Spinal cord (tissue), 9 donors: ENCODE measurements at regions not wholly inside any gene's neighbourhood (a gene's known extent, or its start where the extent isn't known, plus 50 kb on each side); places are given as distances from the start of the nearest gene placed in this dataset.

Experiments
- DNase-seq, 6 donors: peaks; one replicate each; pipeline versions ENCODE4 v3.0.0 to v3.0.0-alpha.2; 2013 to 2015; ENCODE audit warnings: low spot score in 6 of 6, low read depth in 4 of 6
- H3K27ac ChIP-seq: one replicate; pipeline ENCODE4 v1.5.1; 2013; ENCODE audit warnings: low read depth, low read length, control low read depth
- H3K27me3 ChIP-seq: one replicate; pipeline ENCODE4 v1.6.1; 2013; ENCODE audit warnings: low read length; ENCODE audit not compliant: control insufficient read depth, insufficient read depth
- H3K36me3 ChIP-seq: one replicate; pipeline ENCODE4 v1.6.1; 2013; ENCODE audit warnings: low read length; ENCODE audit not compliant: control insufficient read depth, insufficient read depth
- H3K4me1 ChIP-seq: one replicate; pipeline ENCODE4 v1.6.1; 2013; ENCODE audit warnings: low read length; ENCODE audit not compliant: control insufficient read depth, insufficient read depth
- H3K4me3 ChIP-seq: one replicate; pipeline ENCODE4 v1.5.1; 2013; ENCODE audit warnings: low read depth, low read length, control low read depth
- H3K9me3 ChIP-seq: one replicate; pipeline ENCODE4 v1.6.1; 2013; ENCODE audit warnings: low read length; ENCODE audit not compliant: control insufficient read depth, insufficient read depth
- WGBS: methylation state at CpG from one replicate; pipeline ENCODE4 v1.1.5; 2013; ENCODE audit warnings: missing lambda C conversion rate; ENCODE audit not compliant: insufficient coverage; 5-methylcytosine and 5-hydroxymethylcytosine counted together
- donor health status: healthy.

DNA sequence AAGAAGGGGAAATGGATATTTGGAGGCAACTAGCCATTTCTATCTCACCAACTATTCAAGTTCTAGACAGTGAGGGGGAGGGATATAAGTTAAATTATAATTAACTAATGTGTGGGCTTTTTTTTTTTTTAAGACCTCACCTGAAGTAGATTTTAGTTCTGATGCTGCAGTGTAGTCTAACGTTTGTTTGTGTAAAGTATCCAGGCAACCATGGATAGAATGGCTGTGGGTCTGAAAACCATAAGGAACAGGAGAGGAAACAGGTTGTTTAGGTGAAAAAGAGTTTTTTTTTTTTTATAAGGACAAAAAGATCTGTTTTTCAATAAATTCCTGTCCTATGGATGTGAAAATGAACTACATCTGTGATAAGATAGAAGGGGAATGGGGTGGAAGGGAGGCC, 262.4 kb upstream of the PLET1 start:
- H3K27ac ChIP-seq, result no peak overlapping the region
- H3K4me1 ChIP-seq, result peaks cover 19% of the 10 kb centered on the region

DNA sequence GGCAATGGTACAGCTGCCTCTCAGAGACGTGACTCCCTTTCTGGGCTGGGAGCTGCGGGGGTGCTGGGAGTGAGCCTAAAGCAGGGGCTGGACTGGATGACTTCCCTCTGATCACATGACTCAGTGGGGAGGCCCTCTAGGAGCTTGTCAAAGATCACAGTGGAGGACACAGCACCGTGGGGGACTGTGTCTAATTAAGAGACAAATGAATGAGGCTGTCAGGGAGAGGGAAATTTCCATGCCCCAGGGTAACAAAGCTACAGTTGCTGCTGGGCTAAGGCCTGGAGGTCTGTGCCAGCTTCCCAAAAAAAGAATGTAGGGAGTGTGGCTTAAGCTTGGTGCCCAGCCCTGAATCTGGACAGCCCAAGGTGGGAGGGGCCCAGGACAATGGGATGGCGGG, 262.8 kb upstream of the PLET1 start:
- Histone ChIP-seq H3K27me3 (no peaks in the 10 kb centered on the region), H3K27ac (peak overlapping the region; percentile 41), H3K9me3 (no peaks in the 10 kb centered on the region), H3K4me1 (peaks cover 19% of the 10 kb centered on the region), H3K4me3 (no peak overlapping the region), H3K36me3 (no peaks in the 10 kb centered on the region)
- DNase-seq, result peak; percentile 56 to 92 (median 75)
- 22% methylated on average over 4 of the region's 4 CpGs for whole genome bisulfite sequencing

More for the DNA sequence above, 262.4 kb upstream of the PLET1 start:
- no peak overlapping the region for H3K4me3 ChIP-seq
- H3K36me3 ChIP-seq, result no peaks in the 10 kb centered on the region
- no peaks in the 10 kb centered on the region for H3K27me3 ChIP-seq
- no peaks in the 10 kb centered on the region for H3K9me3 ChIP-seq
- no CpG with 5 or more reads among the region's 1 CpG for WGBS
- no peak for DNase-seq

DNA sequence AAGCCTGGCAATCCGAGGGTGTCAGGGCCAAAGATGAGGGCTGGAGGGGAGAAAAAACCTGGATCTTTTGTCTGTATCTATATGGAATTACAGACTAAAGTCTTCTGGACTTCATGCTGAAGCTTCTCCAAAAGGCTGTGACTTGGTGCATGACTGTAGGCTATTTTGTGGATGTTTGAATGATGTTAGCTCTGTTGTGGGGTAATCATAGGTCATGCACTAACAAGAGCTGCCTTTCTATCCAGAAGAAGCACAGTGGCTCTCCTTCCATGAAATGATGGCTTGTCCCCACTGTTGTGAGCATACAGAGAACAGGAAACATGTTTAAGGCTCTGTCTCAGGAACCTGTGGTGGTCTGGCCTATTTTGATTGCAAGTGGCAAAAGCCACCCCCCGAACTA, 263.3 kb upstream of the PLET1 start:
- Histone ChIP-seq H3K4me3 (no peak overlapping the region), H3K36me3 (no peaks in the 10 kb centered on the region), H3K27me3 (no peaks in the 10 kb centered on the region), H3K4me1 (peaks cover 19% of the 10 kb centered on the region), H3K27ac (peak overlapping the region; percentile 41), H3K9me3 (no peaks in the 10 kb centered on the region)
- no peak for DNase-seq
- WGBS, result 51% methylated on average over 2 of the region's 2 CpGs

GRCh38 chr11:112524798-112525197, 264.1 kb upstream of the PLET1 start:
- no peaks in the 10 kb centered on the region for H3K9me3 ChIP-seq
- peak in 1 of 6 donors; percentile 50 for DNase-seq
- peak overlapping the region; percentile 22 for H3K27ac ChIP-seq
- H3K4me1 ChIP-seq, result peaks cover 19% of the 10 kb centered on the region
- WGBS, result 72% methylated on average over 4 of the region's 4 CpGs
- H3K27me3 ChIP-seq, result no peaks in the 10 kb centered on the region
- no peaks in the 10 kb centered on the region for H3K36me3 ChIP-seq
- H3K4me3 ChIP-seq, result no peak overlapping the region

DNA sequence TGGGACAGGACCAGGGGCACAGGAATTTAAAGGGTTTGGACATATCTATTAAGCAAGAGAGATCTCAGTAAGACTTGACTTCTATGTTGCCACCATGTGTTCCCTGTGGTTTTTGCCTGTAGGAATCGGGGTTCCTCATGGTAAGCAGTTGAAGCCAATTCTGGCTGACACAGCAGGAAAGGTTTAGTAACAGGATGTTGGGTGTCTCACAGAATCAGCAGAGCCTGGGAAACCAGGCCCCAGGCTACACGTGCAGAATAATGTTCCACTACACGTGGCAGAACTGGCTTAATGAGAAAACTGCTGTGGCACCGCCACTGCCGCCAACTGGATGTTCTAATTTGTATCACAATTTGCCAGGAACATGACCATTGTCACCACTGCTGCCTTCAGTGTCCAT, 264.6 kb upstream of the PLET1 start:
- Histone ChIP-seq H3K9me3 (no peaks in the 10 kb centered on the region), H3K4me1 (peaks cover 19% of the 10 kb centered on the region), H3K4me3 (no peak overlapping the region), H3K36me3 (no peaks in the 10 kb centered on the region), H3K27me3 (no peaks in the 10 kb centered on the region), H3K27ac (no peak overlapping the region)
- WGBS, result 71% methylated on average over 5 of the region's 5 CpGs
- peak in 1 of 6 donors; percentile 38 for DNase-seq

- Histone ChIP-seq H3K27ac (no peak overlapping the region), H3K9me3 (no peaks in the 10 kb centered on the region), H3K4me3 (no peak overlapping the region), H3K4me1 (peaks cover 19% of the 10 kb centered on the region), H3K27me3 (no peaks in the 10 kb centered on the region), H3K36me3 (no peaks in the 10 kb centered on the region)
- no peak for DNase-seq
- 91% methylated on average over 4 of the region's 7 CpGs for WGBS
Measured at GRCh38 chr11:112525844-112526590, 265.4 kb upstream of the PLET1 start.

GRCh38 chr11:112526699-112527416, 266.2 kb upstream of the PLET1 start:
- Histone ChIP-seq H3K4me3 (no peak overlapping the region), H3K9me3 (no peaks in the 10 kb centered on the region), H3K27ac (no peak overlapping the region), H3K36me3 (no peaks in the 10 kb centered on the region), H3K4me1 (peaks cover 19% of the 10 kb centered on the region), H3K27me3 (no peaks in the 10 kb centered on the region)
- no peak for DNase-seq
- WGBS, result 80% methylated on average over 1 of the region's 2 CpGs

GRCh38 chr11:112529071-112529470, 268.4 kb upstream of the PLET1 start:
- Histone ChIP-seq H3K9me3 (no peaks in the 10 kb centered on the region), H3K27me3 (no peaks in the 10 kb centered on the region)

DNA sequence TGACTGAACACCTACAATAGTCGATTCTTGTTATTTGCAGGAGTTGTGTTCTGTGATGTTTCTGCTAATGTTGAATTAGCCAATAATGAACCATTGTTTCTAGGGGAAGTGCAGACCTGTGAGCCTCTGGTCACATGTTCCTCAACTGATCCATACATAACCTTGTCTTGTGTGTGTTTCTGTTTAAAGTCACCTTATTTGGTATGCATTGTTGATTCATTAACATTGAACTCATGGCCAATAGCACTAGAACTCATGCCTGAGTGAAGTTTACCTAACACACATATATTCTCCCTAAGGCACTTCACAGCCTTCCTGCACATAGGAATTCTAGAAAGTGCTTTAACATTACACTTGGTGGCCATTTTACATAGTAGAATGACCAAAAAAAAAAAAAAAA, 271.8 kb upstream of the PLET1 start:
- no peaks in the 10 kb centered on the region for H3K36me3 ChIP-seq
- H3K4me3 ChIP-seq, result no peak overlapping the region
- DNase-seq, result no peak
- H3K4me1 ChIP-seq, result no peaks in the 10 kb centered on the region
- H3K27me3 ChIP-seq, result no peaks in the 10 kb centered on the region
- no peak overlapping the region for H3K27ac ChIP-seq
- WGBS, result no CpG with 5 or more reads among the region's 1 CpG
- no peaks in the 10 kb centered on the region for H3K9me3 ChIP-seq

More at GRCh38 chr11:112529071-112529470, 268.4 kb upstream of the PLET1 start:
- 96% methylated on average over 4 of the region's 4 CpGs for WGBS
- H3K36me3 ChIP-seq, result no peaks in the 10 kb centered on the region
- H3K4me3 ChIP-seq, result no peak overlapping the region
- no peak overlapping the region for H3K27ac ChIP-seq
- DNase-seq, result no peak
- peaks cover 10% of the 10 kb centered on the region for H3K4me1 ChIP-seq

GRCh38 chr11:112533682-112534081, 273.0 kb upstream of the PLET1 start:
- DNase-seq, result no peak
- Histone ChIP-seq H3K27me3 (no peaks in the 10 kb centered on the region), H3K4me1 (no peaks in the 10 kb centered on the region), H3K4me3 (no peak overlapping the region), H3K36me3 (no peaks in the 10 kb centered on the region), H3K9me3 (no peaks in the 10 kb centered on the region), H3K27ac (no peak overlapping the region)
